ENCODE measurements at regions not wholly inside any gene's neighbourhood (a gene's known extent, or its start where the extent isn't known, plus 50 kb on each side); places are given as distances from the start of the nearest gene placed in this dataset.
"Not testable (repeated sequence)": the region's sequence is repeated elsewhere in the genome, so short reads cannot be mapped to it uniquely, and the experiment has no call there.

DNA sequence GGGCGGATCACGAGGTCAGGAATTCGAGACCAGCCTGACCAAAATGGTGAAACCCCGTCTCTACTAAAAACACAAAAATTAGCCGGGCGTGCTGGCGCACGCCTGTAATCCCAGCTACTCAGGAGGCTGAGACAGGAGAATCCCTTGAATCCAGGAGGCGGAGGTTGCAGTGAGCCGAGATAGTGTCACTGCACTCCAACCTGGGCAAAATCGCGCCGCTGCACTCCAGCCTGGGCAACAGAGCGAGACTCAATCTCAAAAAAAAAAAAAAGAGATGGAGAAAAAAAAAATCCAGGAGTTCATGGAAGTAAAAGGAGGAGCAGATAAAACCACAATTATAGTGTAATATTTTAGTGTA lies 76.3 kb upstream of the ZNF184 start:
- TF ChIP-seq, protein P1, sequence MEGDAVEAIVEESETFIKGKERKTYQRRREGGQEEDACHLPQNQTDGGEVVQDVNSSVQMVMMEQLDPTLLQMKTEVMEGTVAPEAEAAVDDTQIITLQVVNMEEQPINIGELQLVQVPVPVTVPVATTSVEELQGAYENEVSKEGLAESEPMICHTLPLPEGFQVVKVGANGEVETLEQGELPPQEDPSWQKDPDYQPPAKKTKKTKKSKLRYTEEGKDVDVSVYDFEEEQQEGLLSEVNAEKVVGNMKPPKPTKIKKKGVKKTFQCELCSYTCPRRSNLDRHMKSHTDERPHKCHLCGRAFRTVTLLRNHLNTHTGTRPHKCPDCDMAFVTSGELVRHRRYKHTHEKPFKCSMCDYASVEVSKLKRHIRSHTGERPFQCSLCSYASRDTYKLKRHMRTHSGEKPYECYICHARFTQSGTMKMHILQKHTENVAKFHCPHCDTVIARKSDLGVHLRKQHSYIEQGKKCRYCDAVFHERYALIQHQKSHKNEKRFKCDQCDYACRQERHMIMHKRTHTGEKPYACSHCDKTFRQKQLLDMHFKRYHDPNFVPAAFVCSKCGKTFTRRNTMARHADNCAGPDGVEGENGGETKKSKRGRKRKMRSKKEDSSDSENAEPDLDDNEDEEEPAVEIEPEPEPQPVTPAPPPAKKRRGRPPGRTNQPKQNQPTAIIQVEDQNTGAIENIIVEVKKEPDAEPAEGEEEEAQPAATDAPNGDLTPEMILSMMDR (IDR thresholded peaks at IDR 0.05) = not testable (repeated sequence)
- TF ChIP-seq POLR2A (IDR thresholded peaks at IDR 0.05) = not testable (repeated sequence)
